Endodermal cell (in vitro differentiated cells): ENCODE measurements at regions not wholly inside any gene's neighbourhood (a gene's known extent, or its start where the extent isn't known, plus 50 kb on each side); places are given as distances from the start of the nearest gene placed in this dataset.

Experiments
- DNase-seq: peaks from one replicate; pipeline ENCODE4 v3.0.0-alpha.2; 2017
- H3K27ac ChIP-seq: 2 replicates; pipeline ENCODE4 v1.5.1; 2013; ENCODE audit warnings: mild to moderate bottlenecking, low read depth, low read length, moderate library complexity
- H3K27me3 ChIP-seq: 2 replicates; pipeline ENCODE4 v1.6.1; 2013; ENCODE audit warnings: mild to moderate bottlenecking, low read length, moderate library complexity; ENCODE audit not compliant: insufficient read depth, control insufficient read depth, poor library complexity, severe bottlenecking
- H3K36me3 ChIP-seq: 2 replicates; pipeline ENCODE4 v1.7.0; 2013; ENCODE audit warnings: mild to moderate bottlenecking, low read length, moderate library complexity; ENCODE audit not compliant: control insufficient read depth, insufficient read depth
- H3K4me1 ChIP-seq: one replicate; pipeline ENCODE4 v1.7.0; 2013; ENCODE audit warnings: low read length; ENCODE audit not compliant: control insufficient read depth, insufficient read depth
- H3K4me3 ChIP-seq: 2 replicates; pipeline ENCODE4 v1.5.1; 2013; ENCODE audit warnings: mild to moderate bottlenecking, low read length, moderate library complexity
- H3K9ac ChIP-seq: 2 replicates; pipeline ENCODE4 v1.6.1; 2013; ENCODE audit warnings: mild to moderate bottlenecking, low read length, moderate library complexity; ENCODE audit not compliant: poor library complexity, severe bottlenecking; ENCODE audit errors: extremely low read depth
- H3K9me3 ChIP-seq: 2 replicates; pipeline ENCODE4 v1.6.1; 2013; ENCODE audit warnings: mild to moderate bottlenecking, low read length, moderate library complexity; ENCODE audit not compliant: control insufficient read depth
- H3K27ac Mint-ChIP-seq: 2 replicates; pipeline ENCODE4 v1.8.0; 2020; ENCODE audit warnings: mixed read lengths
- H3K27me3 Mint-ChIP-seq: 2 replicates; pipeline ENCODE4 v1.8.0; 2021; ENCODE audit warnings: mild to moderate bottlenecking, mixed read lengths; ENCODE audit not compliant: insufficient read depth
- H3K36me3 Mint-ChIP-seq: 2 replicates; pipeline ENCODE4 v1.8.0; 2020; ENCODE audit warnings: low read depth, mixed read lengths
- H3K4me1 Mint-ChIP-seq: 2 replicates; pipeline ENCODE4 v1.8.0; 2020; ENCODE audit warnings: mixed read lengths
- H3K4me3 Mint-ChIP-seq: 2 replicates; pipeline ENCODE4 v1.8.0; 2020; ENCODE audit warnings: mild to moderate bottlenecking, moderate library complexity, mixed read lengths
- H3K9me3 Mint-ChIP-seq: 2 replicates; pipeline ENCODE4 v1.8.0; 2020; ENCODE audit warnings: mild to moderate bottlenecking, mixed read lengths
- CTCF ChIP-seq: fragments of 200-600 bp; sonication (generic); conservative IDR thresholded peaks from 2 replicates; pipeline ENCODE4 v1.5.0; 2021; ENCODE audit warnings: antibody characterized with exemption, mild to moderate bottlenecking
- WGBS, 2 experiments: methylation state at CpG; one replicate each; pipeline versions ENCODE4 v1.1.5 to v1.1.7; 2013; ENCODE audit warnings: missing lambda C conversion rate in 2 of 2, mixed read lengths in 1 of 2; ENCODE audit not compliant: insufficient coverage in 1 of 2, insufficient read length in 1 of 2; 5-methylcytosine and 5-hydroxymethylcytosine counted together

GRCh38 chr11:26859416-26859815 is 134.5 kb upstream of the FIBIN start:
- no peak overlapping the region for H3K27ac Mint-ChIP-seq
- Histone ChIP-seq H3K9ac (no peak overlapping the region), H3K4me1 (no peaks in the 10 kb centered on the region), H3K27me3 (no peaks in the 10 kb centered on the region), H3K4me3 (no peak overlapping the region), H3K9me3 (no peaks in the 10 kb centered on the region), H3K27ac (no peak overlapping the region), H3K36me3 (no peaks in the 10 kb centered on the region)
- 80 to 100% methylated on average over 1 to 3 of the region's 3 CpGs for WGBS, 2 experiments
- no peak overlapping the region for H3K4me3 Mint-ChIP-seq
- H3K36me3 Mint-ChIP-seq, result no peaks in the 10 kb centered on the region
- TF ChIP-seq CTCF, result no peak
- no peaks in the 10 kb centered on the region for H3K9me3 Mint-ChIP-seq
- DNase-seq, result no peak
- no peaks in the 10 kb centered on the region for H3K4me1 Mint-ChIP-seq
- H3K27me3 Mint-ChIP-seq, result no peaks in the 10 kb centered on the region

GRCh38 chr11:26860091-26860780 is 133.7 kb upstream of the FIBIN start:
- Mint-ChIP-seq H3K27ac (no peak overlapping the region), H3K27me3 (no peaks in the 10 kb centered on the region), H3K4me3 (no peak overlapping the region), H3K4me1 (no peaks in the 10 kb centered on the region), H3K36me3 (no peaks in the 10 kb centered on the region), H3K9me3 (no peaks in the 10 kb centered on the region)
- Histone ChIP-seq H3K4me3 (no peak overlapping the region), H3K36me3 (no peaks in the 10 kb centered on the region), H3K9me3 (no peaks in the 10 kb centered on the region), H3K27me3 (no peaks in the 10 kb centered on the region), H3K27ac (no peak overlapping the region), H3K4me1 (no peaks in the 10 kb centered on the region), H3K9ac (no peak overlapping the region)
- WGBS, 2 experiments, result 93 to 96% methylated on average over 4 to 7 of the region's 7 CpGs
- no peak for DNase-seq
- TF ChIP-seq CTCF, result no peak

DNA sequence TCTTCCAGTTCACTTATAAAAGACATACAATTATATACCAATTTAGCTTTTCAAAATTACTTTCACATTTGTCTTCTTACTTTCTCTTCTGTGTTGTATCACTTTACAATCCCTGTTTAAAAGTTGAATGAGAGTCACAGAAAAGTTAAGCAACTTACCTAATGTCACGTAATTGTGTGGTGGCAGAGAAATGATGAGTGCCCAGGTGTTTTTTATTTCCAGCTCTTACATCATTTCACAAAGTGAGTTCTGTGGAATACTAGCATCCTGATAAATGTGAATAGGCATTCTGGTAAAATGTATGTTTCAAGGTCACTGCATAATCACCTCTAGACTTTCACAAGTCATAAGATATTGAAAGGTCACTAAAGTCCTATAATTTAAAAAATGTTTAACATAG is 133.0 kb upstream of the FIBIN start:
- Mint-ChIP-seq H3K4me1 (no peaks in the 10 kb centered on the region), H3K36me3 (no peaks in the 10 kb centered on the region), H3K9me3 (no peaks in the 10 kb centered on the region), H3K4me3 (no peak overlapping the region), H3K27ac (no peak overlapping the region), H3K27me3 (no peaks in the 10 kb centered on the region)
- H3K9me3 ChIP-seq, result no peaks in the 10 kb centered on the region
- no peak for DNase-seq
- no peaks in the 10 kb centered on the region for H3K4me1 ChIP-seq
- H3K36me3 ChIP-seq, result no peaks in the 10 kb centered on the region
- H3K9ac ChIP-seq, result no peak overlapping the region
- no peak overlapping the region for H3K27ac ChIP-seq
- no peaks in the 10 kb centered on the region for H3K27me3 ChIP-seq
- 83% methylated on average over 1 of the region's 1 CpG; no CpG with 5 or more reads in 1 of the 2 experiments for WGBS, 2 experiments
- TF ChIP-seq CTCF, result no peak
- no peak overlapping the region for H3K4me3 ChIP-seq
